Thymus (tissue), 11 donors: ENCODE measurements at regions not wholly inside any gene's neighbourhood (a gene's known extent, or its start where the extent isn't known, plus 50 kb on each side); places are given as distances from the start of the nearest gene placed in this dataset.

ENCODE experiments used
- DNase-seq, 9 donors: peaks; one replicate each; pipeline ENCODE4 v3.0.0-alpha.2; 2013; ENCODE audit warnings: low spot score in 9 of 9, low read depth in 6 of 9, missing footprints in 1 of 9
- H3K27ac ChIP-seq, 2 donors: one replicate each; pipeline ENCODE4 v1.5.1; 2013; ENCODE audit warnings: control low read depth in 1 of 2, low read depth in 1 of 2, low read length in 1 of 2, mild to moderate bottlenecking in 1 of 2, moderate library complexity in 1 of 2
- H3K27me3 ChIP-seq, 2 donors: one replicate each; pipeline ENCODE4 v1.5.1; 2013; ENCODE audit warnings: low read length in 1 of 2; ENCODE audit not compliant: control insufficient read depth in 2 of 2, insufficient read depth in 1 of 2
- H3K36me3 ChIP-seq, 2 donors: one replicate each; pipeline ENCODE4 v1.5.1; 2013; ENCODE audit warnings: low read length in 1 of 2, mild to moderate bottlenecking in 1 of 2, moderate library complexity in 1 of 2; ENCODE audit not compliant: control insufficient read depth in 2 of 2, insufficient read depth in 2 of 2
- H3K4me1 ChIP-seq, 2 donors: one replicate each; pipeline ENCODE4 v1.5.1; 2013; ENCODE audit warnings: low read length in 2 of 2; ENCODE audit not compliant: control insufficient read depth in 2 of 2, insufficient read depth in 2 of 2
- H3K4me3 ChIP-seq, 2 donors: one replicate each; pipeline ENCODE4 v1.5.1; 2013; ENCODE audit warnings: low read length in 2 of 2, control low read depth in 1 of 2, mild to moderate bottlenecking in 1 of 2
- H3K9me3 ChIP-seq, 2 donors: one replicate each; pipeline ENCODE4 v1.5.1; 2013; ENCODE audit warnings: low read length in 1 of 2, mild to moderate bottlenecking in 1 of 2; ENCODE audit not compliant: control insufficient read depth in 2 of 2, insufficient read depth in 1 of 2
- WGBS: extraction: QIAGEN DNeasy Blood & Tissue Kit; methylation state at CpG from one replicate; pipeline ENCODE4 v1.1.7; 2013; 5-methylcytosine and 5-hydroxymethylcytosine counted together
- donor health status: healthy.

DNA sequence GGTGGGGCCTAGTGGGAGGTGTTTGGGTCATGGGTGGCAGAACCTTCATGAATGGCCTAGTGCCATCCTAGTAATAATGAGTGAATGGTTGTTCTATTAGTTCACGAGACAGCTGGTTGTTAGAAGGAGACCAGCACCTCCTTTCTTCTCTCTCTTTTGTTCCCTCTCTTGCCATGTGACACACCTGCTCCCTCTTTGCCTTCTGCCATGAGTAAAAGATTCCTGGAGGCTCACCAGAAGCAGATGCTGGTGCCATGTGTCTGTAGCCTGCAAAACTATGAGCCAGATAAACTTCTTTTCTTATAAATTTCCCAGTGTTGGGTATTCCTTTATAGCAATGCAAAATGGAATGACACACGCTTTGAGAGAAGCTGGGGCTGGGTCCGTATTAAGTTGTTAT, 89.0 kb upstream of the SLC4A7 start:
- H3K9me3 ChIP-seq = no peaks in the 10 kb centered on the region
- H3K4me3 ChIP-seq = no peak overlapping the region
- WGBS = 95% methylated on average over 3 of the region's 3 CpGs
- no peak overlapping the region for H3K27ac ChIP-seq
- no peaks in the 10 kb centered on the region for H3K36me3 ChIP-seq
- DNase-seq = no peak
- no peaks in the 10 kb centered on the region for H3K27me3 ChIP-seq
- H3K4me1 ChIP-seq = peaks cover 0 to 21% of the 10 kb centered on the region in 2 donors

DNA sequence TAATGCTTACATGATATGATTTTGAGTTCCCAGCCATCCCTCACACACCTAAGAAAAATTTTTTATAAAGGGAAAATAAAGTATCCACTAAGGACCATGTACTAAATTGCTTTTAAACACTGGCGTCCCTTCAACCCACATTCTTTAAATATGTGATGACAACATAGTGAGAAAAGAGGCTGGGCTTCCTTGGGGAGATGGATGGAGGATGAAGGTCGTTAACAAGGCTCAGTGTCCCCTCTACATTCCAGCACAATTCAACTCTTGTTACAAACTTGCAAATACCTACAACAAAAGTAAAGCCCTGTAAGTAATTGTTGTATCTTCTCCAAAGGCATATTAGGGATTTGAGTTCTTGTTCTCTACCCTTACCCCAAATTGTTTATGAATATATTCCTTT, 87.2 kb upstream of the SLC4A7 start:
- peaks cover 0 to 19% of the 10 kb centered on the region in 2 donors for H3K4me1 ChIP-seq
- DNase-seq = no peak
- H3K27ac ChIP-seq = no peak overlapping the region
- no peaks in the 10 kb centered on the region for H3K27me3 ChIP-seq
- H3K4me3 ChIP-seq = no peak overlapping the region
- H3K9me3 ChIP-seq = no peaks in the 10 kb centered on the region
- H3K36me3 ChIP-seq = no peaks in the 10 kb centered on the region
- WGBS = 94% methylated on average over 2 of the region's 2 CpGs

GRCh38 chr3:27570421-27571106, 86.4 kb upstream of the SLC4A7 start:
- no peak for DNase-seq
- Histone ChIP-seq H3K4me1 (peaks cover 0 to 13% of the 10 kb centered on the region in 2 donors), H3K9me3 (no peaks in the 10 kb centered on the region), H3K27ac (no peak overlapping the region), H3K36me3 (no peaks in the 10 kb centered on the region), H3K27me3 (no peaks in the 10 kb centered on the region), H3K4me3 (no peak overlapping the region)
- WGBS = 96% methylated on average over 4 of the region's 4 CpGs

DNA sequence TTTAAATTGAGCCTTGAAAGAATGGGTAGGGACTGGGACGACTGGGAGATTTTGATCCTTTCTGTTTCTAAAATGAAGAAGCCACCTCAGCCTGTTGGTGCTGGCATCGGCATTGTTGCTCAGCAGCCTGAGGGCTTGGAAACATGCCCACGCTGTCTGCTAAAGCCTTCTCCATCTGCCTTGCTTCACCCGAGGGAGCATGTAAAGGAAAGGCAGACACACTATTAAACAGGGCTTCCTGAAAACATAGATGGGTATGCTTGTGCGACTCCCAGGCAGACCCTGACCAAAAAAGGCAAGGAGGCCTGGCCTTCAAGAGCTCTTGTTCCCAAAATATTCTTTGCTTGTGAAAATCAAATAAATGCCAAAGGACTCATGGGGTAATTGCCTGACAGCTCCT, 84.2 kb upstream of the SLC4A7 start:
- no peaks in the 10 kb centered on the region for H3K4me1 ChIP-seq
- H3K9me3 ChIP-seq = no peaks in the 10 kb centered on the region
- DNase-seq = no peak
- H3K4me3 ChIP-seq = no peak overlapping the region
- no peak overlapping the region for H3K27ac ChIP-seq
- WGBS = 91% methylated on average over 5 of the region's 5 CpGs
- H3K27me3 ChIP-seq = no peaks in the 10 kb centered on the region
- no peaks in the 10 kb centered on the region for H3K36me3 ChIP-seq

- WGBS = 98% methylated on average over 1 of the region's 1 CpG
- Histone ChIP-seq H3K27me3 (no peaks in the 10 kb centered on the region), H3K27ac (no peak overlapping the region), H3K4me3 (no peak overlapping the region), H3K9me3 (no peaks in the 10 kb centered on the region), H3K4me1 (no peaks in the 10 kb centered on the region), H3K36me3 (no peaks in the 10 kb centered on the region)
- no peak for DNase-seq
Measured at GRCh38 chr3:27567251-27567650, 83.1 kb upstream of the SLC4A7 start.

GRCh38 chr3:27565201-27565852, 81.1 kb upstream of the SLC4A7 start:
- WGBS = 98% methylated on average over 5 of the region's 5 CpGs
- H3K4me3 ChIP-seq = no peak overlapping the region
- no peaks in the 10 kb centered on the region for H3K36me3 ChIP-seq
- H3K9me3 ChIP-seq = no peaks in the 10 kb centered on the region
- no peak for DNase-seq
- H3K4me1 ChIP-seq = no peaks in the 10 kb centered on the region
- H3K27ac ChIP-seq = no peak overlapping the region
- H3K27me3 ChIP-seq = no peaks in the 10 kb centered on the region

GRCh38 chr3:27561576-27561975, 77.4 kb upstream of the SLC4A7 start:
- Histone ChIP-seq H3K4me3 (no peak overlapping the region), H3K27ac (no peak overlapping the region), H3K27me3 (no peaks in the 10 kb centered on the region), H3K36me3 (no peaks in the 10 kb centered on the region), H3K9me3 (no peaks in the 10 kb centered on the region), H3K4me1 (no peaks in the 10 kb centered on the region)
- WGBS = over 99% methylated on average over 3 of the region's 3 CpGs
- no peak for DNase-seq

GRCh38 chr3:27560484-27561056, 76.4 kb upstream of the SLC4A7 start:
- Histone ChIP-seq H3K36me3 (no peaks in the 10 kb centered on the region), H3K9me3 (no peaks in the 10 kb centered on the region), H3K4me3 (no peak overlapping the region), H3K27ac (no peak overlapping the region), H3K27me3 (no peaks in the 10 kb centered on the region), H3K4me1 (no peaks in the 10 kb centered on the region)
- 87% methylated on average over 11 of the region's 11 CpGs for WGBS
- no peak for DNase-seq

GRCh38 chr3:27559835-27560234, 75.7 kb upstream of the SLC4A7 start:
- WGBS = 66% methylated on average over 6 of the region's 6 CpGs

More at GRCh38 chr3:27559835-27560234, 75.7 kb upstream of the SLC4A7 start:
- no peak overlapping the region for H3K4me3 ChIP-seq
- no peaks in the 10 kb centered on the region for H3K27me3 ChIP-seq
- H3K9me3 ChIP-seq = no peaks in the 10 kb centered on the region
- H3K36me3 ChIP-seq = no peaks in the 10 kb centered on the region
- H3K4me1 ChIP-seq = no peaks in the 10 kb centered on the region
- no peak for DNase-seq
- H3K27ac ChIP-seq = no peak overlapping the region
